HG02973 (cell line): ENCODE measurements at regions not wholly inside any gene's neighbourhood (a gene's known extent, or its start where the extent isn't known, plus 50 kb on each side); places are given as distances from the start of the nearest gene placed in this dataset.
"Not testable (repeated sequence)": the region's sequence is repeated elsewhere in the genome, so short reads cannot be mapped to it uniquely, and the experiment has no call there.

ENCODE experiments used
- ATAC-seq: cut with Tn5 transposase; IDR thresholded peaks from one replicate; pipeline ENCODE4 v1.9.1; 2021; ENCODE audit warnings: moderate library complexity; ENCODE audit not compliant: unreplicated experiment

DNA sequence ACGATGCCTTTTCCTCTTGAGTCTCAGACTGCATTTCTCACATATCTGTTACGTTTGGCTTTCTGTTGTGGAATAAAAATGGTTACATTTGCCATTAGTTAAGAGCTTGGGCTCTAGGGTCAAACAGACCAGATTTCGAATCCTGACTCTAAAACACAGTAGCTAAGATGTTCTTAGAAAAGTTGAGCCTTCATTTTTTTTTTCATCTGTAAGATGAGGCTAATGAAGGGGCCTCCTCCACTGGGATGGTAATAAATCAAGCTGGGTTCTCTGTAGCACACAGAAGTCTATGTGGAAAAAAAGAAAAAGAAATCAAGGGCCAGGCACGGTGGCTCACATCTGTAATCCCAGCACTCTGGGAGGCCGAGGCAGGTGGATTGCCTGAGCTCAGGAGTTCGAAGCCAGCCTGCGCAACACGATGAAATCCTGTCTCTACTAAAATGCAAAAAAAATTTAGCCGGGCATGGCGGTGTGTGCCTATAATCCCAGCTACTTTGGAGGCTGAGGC, 49.9 kb upstream of the CAPRIN1 start:
- no peak for ATAC-seq

DNA sequence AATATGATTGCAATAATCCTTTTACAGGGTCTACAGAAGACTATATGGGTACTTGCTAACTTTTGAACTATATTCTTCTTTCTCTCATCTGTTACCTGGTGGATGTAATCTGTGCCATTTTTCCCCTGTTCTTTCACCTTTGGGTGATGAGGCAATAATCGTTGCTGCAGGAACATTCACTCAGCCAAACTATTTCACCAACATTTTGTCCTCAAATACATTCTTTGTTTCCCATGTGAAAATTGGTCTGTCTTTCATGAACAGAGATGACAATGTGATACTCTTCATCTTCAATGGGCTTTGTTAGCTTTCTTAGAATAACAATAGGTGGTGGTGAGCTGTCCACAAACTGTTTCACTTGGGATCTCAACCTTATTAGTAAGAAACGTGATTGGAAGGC, 52.1 kb upstream of the CAPRIN1 start:
- ATAC-seq = no peak

DNA sequence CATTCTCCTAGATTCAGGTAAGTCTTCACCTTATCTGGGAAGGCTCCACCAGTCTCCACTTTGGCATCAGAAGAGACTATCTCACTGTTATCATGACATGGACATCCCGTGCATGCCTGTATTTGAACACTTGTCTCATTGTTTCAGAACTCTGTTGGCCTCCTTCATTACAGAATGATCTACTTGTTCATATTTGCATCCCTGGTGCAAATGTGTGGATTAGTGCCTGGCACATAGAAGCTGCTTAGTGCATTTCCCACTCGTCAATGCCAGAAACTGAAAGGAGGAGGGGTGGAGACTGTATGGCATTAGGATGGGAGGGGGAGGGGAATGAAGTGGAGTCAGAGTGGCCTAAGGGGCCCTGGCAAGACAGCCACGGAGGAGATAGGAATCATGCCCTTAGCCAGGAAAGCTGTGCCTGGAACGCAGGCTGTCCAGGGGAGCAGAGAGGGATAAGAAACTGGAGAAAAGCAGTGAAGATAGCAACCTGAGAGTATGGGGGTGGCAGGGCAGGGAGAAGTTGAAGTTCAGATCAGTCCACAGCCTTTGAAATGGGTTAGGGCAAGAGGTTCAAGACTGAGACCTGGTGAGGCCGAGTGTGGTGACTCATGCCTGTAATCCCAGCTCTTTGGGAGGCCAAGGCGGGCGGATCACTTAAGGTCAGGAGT, 53.8 kb upstream of the CAPRIN1 start:
- no peak for ATAC-seq

DNA sequence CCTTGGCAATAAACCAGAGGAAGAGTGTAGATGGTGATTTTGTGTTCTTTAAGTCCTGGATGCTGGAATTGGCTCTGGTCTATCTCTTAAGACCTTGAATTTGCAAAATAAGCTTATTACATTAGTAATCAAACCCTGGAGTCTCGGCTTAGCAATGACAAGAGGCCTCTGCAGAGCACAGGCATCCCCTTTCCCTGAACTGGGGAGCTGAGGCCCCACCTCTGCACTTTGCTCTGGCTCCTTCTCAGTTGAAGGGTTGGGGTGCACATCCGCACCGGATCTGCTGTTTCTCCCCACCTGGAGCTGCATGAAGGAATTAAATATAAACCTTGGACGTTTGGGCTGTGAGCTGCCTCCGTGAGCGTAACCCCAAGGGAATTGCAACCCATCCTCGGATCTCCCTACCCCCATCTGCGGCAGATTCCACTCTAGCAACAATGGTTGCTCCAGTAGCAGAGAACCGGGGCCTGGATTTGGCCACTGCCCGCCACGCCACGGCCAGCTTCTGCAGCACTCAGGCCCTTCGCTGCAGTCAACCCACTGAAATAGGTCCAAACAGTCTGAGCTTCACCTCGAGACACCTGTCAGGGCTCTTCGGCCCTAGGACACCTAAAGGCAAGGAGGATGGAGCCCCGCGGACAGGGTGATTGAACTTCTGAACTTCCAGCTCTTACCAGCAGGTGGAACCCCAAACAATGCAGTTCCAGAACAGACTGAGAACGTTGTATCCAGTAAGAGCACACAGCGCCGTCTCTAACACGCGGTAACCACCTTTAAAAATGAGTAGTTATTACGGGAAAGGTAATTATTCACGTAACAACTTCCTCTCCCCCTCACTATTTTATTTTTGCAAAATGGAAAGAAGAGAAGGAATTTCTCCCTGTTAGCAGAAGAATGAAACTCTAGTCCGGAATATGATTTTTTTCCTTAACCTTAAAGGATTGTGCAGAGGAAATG, 54.8 kb upstream of the CAPRIN1 start:
- peak; percentile 56 for ATAC-seq

DNA sequence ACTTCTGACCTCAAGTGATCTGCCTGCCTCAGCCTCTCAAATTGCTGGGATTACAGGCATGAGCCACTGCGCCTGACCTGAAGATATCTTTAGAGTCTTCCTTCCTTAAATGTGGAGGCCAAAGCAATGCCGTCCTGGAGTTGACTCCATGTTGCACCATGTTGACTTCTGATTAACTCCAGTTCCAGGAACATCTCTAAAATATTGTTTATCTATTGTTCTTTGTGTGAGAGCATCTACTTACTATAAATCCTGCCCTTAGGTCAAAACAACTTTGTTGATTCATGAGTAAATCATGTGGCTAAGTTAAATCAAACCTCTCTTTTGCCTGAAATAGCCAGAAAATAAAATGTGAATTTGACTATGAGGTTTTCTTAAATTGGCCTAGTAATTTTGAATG, 56.6 kb upstream of the CAPRIN1 start:
- no peak for ATAC-seq

DNA sequence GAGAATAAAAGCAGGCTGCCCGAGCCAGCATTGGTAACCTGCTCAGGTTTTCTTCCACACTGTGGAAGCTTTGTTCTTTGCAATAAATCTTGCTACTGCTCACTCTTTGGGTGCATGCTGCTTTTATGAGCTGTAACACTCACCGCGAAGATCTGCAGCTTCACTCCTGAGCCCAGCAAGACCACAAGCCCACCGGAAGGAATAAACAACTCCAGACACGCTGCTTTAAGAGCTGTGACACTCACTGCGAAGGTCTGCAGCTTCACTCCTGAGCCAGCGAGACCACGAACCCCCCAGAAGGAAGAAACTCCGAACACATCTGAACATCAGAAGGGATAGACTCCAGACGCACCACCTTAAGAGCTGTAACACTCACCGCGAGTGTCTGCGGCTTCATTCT, 60.4 kb upstream of the CAPRIN1 start:
- not testable (repeated sequence) for ATAC-seq

DNA sequence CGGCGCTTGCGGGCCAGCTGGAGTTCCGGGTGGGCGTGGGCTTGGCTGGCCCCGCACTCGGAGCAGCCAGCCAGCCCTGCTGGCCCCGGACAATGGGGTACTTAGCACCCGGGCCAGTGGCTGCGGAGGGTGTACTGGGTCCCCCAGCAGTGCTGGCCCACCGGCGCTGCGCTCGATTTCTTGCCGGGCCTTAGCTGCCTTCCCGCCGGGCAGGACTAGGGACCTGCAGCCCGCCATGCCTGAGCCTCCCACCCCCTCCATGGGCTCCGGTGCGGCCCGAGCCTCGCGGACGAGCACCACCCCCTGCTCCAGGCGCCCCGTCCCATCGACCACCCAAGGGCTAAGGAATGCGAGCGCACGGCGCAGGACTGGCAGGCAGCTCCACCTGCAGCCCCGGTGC, 61.4 kb upstream of the CAPRIN1 start:
- not testable (repeated sequence) for ATAC-seq

DNA sequence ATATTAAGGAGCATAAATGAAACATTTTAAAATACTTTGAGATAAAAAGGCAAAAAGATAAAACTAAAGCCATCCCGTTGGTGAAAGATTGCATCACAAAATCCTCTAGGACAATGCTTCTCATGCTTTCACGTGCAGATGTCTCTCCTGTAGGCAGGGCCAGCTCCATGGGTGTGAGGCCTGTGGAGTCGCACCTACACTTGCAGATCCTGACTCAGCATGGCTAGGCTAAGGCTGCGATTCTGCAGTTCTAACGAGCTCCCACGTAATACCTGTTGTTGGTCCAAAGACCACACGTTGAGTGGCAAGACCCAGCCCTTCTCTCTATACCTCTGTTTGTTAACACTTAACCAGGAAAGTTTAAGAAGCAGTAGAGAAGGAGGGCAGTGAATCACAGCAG, 62.1 kb upstream of the CAPRIN1 start:
- no peak for ATAC-seq

DNA sequence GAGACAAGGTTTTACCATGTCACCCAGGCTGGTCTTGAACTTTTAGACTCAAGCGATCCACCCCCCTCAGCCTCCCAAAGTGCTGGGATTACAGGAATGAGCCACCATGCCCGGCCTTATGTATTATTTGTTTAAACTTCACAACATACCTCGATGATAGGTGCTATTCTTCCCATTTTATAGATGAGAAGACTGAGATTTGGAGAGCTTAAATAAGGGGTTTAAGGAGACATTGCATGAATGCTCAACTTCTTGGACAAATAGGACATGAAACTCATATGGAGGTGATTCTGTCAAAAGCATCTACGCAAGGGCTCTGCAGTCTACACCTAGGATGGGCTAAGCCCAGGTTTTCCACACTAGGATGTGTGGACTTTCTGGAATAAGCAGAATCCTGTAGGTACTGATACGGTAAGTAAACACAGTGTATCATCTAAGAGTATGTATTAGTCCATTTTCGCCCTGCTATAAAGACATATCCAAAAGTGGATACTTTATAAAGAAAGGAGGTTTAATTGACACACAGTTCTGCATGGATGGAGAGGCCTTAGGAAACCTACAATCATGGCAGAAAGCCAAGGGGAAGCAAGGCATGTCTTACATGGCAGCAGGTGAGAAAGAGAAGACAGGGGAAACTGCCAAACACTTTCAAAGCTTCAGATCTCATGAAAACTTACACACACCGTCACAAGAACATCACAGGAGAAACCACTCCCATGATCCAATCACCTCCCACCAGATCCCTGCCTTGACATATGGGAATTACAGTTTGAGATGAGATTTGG, 62.8 kb upstream of the CAPRIN1 start:
- no peak for ATAC-seq

DNA sequence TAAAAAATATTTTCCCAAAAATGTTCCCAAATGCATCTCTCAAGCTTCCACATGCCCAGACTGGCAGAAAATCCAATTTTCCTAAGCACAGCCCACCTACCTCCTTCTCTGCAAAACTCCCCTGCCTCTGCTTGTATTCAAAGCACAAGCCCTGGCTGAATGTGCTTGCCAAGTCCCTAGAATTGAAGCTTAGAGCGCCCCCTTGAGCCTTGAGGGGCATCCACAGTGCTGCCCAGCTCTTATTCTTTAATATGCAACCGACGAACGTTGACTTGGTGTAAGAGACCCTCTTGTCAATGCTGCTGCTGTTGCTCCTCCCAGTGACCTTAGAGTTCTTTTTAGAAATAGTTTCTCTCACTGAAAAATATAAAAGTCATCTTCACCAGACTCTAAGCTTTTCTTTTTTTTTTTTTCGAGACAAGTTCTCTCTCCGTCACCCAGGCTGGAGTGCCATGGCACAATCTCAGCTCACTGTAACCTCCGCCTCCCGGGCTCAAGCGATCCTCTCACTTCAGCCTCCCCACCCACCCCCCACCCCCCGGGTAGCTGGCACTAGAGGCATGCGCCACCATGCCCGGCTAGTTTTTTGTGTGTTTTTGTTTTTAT, 63.5 kb upstream of the CAPRIN1 start:
- no peak for ATAC-seq

DNA sequence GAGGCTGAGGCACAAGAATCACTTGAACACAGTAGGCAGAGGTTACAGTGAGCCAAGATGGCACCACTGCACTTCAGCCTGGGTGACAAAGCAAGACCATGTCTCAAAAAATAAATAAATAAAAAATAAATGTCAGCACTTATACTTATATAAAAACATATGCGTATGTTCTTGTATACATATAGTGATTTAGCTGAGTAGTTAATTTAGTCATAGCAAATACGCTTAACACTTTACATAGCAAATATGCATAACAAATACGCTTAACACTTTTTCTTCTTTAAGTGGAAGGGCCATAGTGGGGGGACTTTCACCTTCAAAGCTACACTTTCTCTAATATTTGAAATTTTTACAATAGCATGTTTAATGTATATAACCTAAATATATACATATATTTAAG, 64.0 kb upstream of the CAPRIN1 start:
- ATAC-seq = no peak

DNA sequence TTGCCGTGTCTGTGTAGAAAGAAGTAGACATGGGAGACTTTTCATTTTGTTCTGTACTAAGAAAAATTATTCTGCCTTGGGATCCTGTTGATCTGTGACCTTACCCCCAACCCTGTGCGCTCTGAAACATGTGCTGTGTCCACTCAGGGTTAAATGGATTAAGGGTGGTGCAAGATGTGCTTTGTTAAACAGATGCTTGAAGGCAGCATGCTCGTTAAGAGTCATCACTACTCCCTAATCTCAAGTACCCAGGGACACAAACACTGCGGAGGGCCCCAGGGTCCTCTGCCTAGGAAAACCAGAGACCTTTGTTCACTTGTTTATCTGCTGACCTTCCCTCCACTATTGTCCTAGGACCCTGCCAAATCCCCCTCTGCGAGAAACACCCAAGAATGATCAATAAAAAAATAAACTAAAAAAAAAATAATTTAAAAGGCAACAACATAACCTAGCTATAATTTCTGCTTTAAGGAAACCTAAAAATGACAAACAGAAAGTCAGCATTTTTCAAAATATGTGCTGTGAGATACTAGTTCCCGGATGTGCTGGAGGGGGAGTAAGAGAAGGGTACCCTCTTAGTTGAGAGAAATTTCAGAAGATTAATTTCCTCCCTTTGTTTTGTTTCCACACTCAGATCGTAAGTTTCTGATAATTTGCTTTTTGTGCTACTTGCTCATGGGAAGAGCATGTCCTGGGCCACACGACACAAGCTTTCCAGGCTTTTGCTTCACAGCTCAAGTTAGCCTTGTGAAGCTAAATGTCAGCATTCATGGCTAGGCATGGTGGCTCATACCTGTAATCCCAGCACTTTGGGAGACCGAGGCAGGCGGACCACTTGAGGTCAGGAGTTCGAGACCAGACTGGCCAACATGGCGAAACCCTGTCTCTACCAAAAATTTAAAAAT, 64.7 kb upstream of the CAPRIN1 start:
- ATAC-seq = not testable (repeated sequence)

DNA sequence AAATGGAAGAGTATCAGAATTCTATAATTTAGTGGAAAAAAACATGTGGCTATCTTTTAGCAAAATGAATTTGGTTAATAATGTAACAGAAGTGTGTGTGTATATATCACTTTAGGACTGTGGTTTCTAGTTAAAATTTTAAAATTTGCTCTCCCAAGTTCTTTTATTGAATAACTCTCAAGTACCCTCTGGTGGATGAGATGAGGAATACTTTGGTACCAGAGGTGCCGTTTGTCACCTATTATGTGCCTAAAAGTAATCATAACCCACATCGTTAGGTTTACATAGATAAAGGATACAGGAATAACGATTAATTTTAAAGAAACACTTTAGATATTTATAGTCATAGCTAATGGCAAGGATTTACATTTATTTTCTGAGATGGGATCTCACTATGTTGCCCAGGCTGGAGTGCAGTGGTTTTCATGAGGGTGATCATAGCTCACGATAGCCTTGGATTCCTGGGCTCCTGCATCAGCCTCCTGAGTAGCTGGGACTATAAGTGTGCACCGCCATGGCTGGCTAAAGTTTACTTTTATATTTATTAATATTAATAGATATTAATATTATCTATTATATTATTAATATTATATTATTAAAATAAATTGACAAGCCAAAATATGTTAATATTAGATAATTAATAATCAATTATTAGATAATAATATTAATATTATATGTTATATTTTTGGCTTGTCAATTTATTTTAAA, 66.7 kb upstream of the CAPRIN1 start:
- no peak for ATAC-seq

DNA sequence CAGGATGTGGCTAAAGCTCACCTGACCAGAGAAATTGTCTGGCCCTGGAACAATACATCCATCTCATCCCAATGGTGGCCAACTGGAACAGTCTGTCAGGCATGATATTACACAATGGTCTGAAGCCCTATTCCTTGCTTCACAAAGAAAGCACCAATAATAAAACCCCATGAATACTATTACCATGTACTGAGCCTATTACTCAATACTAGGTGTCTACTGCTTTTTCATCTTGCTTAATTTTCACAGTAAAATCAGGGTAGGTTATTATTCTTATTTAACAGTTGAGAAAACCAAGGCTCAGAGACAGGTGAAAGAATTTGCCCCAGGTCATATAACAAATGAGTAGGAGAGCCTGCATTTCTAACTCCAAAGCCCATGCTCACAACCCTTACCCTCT, 68.9 kb upstream of the CAPRIN1 start:
- ATAC-seq = no peak

DNA sequence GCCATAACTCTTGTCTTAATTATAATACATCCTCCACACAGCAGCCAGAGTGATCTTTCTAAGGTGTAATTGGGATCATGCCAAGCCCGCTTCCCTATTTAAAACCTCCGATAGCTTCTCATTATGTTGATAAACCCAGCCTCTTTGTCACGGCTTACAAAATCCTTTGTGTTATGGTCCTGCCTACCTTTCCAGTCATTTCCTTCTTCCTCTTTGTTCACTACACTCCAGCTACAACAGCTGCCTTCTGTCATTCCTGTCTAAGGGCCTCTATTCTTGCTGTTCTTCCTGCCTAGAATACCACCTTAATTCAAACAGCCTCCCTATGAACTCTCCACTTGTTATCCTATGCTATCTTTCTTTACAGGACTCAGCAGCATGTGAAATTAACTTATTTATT, 70.6 kb upstream of the CAPRIN1 start:
- ATAC-seq = no peak

DNA sequence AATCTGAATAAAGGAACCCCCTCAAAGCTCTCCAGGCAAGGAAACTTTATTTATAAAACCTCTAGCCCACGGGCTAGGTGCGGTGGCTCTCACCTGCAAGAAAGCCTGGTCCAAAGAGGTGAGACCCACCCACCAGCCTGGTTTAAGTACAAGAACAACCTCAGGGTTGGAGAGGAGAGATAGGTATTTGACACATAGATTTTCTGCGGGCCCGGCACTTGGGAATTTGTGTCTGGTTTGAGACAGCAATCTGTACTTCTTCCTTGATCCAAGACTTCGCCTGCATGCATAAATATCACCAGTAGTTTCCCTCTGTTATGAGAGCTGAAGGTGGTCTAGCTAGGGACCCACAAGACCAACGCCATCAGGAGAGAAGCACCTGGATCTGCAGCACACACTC, 73.2 kb upstream of the CAPRIN1 start:
- no peak for ATAC-seq

DNA sequence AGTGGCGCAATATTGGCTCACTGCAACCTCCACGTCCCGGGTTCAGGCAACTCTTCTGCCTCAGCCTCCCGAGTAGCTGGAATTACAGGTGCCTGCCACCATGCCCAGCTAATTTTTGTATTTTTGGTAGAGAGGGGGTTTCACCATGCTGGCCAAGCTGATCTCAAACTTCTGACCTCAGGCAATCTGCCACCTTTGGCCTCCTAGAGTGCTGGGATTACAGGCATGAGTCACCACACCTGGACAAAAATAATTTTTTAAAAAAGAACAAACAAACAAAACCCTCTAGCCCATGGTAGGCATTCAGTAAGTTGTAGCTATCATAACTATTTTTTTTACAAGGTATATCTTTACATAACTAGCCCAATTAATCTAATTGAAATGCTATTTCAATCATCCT, 73.9 kb upstream of the CAPRIN1 start:
- ATAC-seq = no peak

DNA sequence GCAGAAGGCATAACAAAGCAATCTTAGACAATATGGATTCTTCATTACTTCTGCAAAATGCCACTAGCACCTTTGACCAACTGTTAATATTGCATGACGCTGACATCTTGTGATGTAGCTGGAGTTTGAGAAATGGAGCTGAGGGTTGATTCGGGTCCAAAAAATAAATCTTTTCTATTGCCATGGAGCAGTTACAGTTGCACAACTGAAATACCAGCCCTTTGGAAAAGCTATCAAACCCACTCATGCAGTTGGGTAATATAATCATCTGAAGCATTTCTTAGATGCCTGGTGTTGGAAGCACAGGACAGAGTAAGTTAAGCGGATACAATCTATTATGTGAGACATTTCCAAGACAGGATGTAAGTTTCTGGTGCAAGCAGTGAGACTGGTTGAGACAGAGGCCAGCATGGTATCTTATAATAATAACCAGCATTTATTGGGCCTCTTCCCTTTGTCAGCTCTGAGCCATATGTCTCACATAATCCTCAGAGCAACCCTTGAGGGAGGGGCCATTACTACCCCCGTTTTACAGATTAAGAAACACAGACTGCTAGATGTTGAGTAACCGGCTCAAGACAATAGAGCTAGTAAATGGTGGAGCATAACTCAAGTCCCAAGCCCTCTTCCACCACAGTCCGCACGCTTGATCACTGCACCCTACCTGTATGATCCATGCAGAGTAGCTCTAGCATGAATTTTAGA, 74.9 kb upstream of the CAPRIN1 start:
- ATAC-seq = no peak

DNA sequence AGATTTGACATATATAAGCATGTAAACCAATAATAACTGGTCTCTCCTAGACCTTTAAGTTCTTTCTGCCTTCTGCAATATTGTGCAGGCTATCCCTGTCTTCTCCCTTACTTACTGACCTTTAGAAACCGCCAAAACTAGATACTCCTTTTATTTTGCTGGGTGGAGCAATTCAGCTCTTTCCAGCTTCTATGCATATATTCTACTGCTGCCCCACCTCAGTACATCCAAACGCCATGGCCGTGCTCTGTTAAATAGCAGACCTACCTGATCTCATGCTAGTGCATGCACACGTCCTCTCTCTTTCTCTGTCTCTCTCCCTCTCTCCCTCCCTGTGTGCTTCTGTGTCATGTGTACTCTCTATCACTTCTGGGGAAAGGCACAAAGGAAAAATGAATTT, 76.7 kb upstream of the CAPRIN1 start:
- ATAC-seq = no peak
